PC-3 (cell line): ENCODE measurements at regions not wholly inside any gene's neighbourhood (a gene's known extent, or its start where the extent isn't known, plus 50 kb on each side); places are given as distances from the start of the nearest gene placed in this dataset.

Experiments
- EZH2 ChIP-seq: fragments of 300-600 bp; sonication (generic); IDR thresholded peaks from one replicate; pipeline ENCODE4 v1.6.1; 2017; ENCODE audit warnings: antibody characterized with exemption, mild to moderate bottlenecking, low read length; ENCODE audit not compliant: unreplicated experiment
- EZH2phosphoT487 ChIP-seq: fragments of 300-600 bp; sonication (generic); IDR thresholded peaks from 2 replicates; pipeline ENCODE4 v1.6.1; 2018; ENCODE audit warnings: mild to moderate bottlenecking, antibody characterized with exemption, low read length, borderline replicate concordance
- TF ChIP-seq, protein P1 (sequence below): fragments of 300-600 bp; sonication (generic); conservative IDR thresholded peaks from 2 replicates; pipeline ENCODE4 v1.5.1; 2017; ENCODE audit warnings: antibody characterized with exemption, low read depth, mild to moderate bottlenecking, low read length

DNA sequence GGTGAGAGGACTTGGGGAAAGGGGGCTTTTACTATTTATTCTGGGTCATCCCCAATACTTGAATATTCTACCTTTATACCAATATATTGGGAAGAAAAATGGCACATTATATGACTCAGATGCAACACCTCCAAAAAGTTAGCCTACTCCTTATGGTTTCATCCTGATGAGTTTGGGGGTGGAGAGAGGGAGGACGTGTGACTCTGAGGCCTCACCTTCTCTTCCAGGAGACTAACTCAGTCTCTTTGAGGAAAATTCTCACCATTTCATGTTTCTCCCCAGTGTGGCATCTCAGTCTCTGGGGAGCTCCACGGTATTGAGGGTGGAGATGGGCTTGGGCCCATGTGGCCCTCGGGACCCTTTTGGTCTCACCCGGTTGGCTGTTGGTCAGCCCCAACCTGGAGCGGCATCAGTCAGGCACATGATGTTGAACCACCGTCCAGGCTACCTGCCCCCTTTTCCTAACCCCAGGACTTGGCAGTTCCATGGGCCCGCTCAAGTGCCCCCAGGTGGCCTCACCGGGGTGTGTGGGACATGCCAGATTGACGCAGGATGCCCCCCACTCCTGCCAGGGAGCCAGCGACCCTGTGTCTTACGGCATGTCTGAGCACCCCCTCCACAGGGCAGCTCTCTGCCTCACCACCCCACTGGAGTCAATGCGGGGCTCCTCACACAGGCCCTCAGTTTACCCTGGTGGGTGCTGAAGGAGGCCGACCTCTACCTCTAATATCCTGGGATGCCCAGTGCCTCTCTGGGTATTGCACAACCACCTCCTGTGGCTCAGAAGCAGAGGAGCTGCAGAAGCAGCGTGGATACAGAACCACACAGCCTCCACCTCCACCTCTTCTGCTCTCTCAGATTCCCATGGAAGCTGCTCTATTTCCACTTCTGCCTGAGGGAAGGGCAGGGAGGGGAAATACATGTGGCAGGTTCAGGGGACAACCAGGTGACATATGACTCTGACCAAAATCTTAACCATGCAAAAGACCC lies 297.4 kb downstream of the EIPR1 start:
- TF ChIP-seq, protein P1, sequence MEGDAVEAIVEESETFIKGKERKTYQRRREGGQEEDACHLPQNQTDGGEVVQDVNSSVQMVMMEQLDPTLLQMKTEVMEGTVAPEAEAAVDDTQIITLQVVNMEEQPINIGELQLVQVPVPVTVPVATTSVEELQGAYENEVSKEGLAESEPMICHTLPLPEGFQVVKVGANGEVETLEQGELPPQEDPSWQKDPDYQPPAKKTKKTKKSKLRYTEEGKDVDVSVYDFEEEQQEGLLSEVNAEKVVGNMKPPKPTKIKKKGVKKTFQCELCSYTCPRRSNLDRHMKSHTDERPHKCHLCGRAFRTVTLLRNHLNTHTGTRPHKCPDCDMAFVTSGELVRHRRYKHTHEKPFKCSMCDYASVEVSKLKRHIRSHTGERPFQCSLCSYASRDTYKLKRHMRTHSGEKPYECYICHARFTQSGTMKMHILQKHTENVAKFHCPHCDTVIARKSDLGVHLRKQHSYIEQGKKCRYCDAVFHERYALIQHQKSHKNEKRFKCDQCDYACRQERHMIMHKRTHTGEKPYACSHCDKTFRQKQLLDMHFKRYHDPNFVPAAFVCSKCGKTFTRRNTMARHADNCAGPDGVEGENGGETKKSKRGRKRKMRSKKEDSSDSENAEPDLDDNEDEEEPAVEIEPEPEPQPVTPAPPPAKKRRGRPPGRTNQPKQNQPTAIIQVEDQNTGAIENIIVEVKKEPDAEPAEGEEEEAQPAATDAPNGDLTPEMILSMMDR: no peak
- TF ChIP-seq EZH2 (no peak), EZH2phosphoT487 (no peak)
